CD4-positive, alpha-beta T cell (primary cell): ENCODE measurements at regions not wholly inside any gene's neighbourhood (a gene's known extent, or its start where the extent isn't known, plus 50 kb on each side); places are given as distances from the start of the nearest gene placed in this dataset.

Experiments
- ATAC-seq: fragments of 200-7000 bp; cut with Tn5 transposase; one replicate; pipeline ENCODE4 v1.10.0; 2022; ENCODE audit warnings: mild to moderate bottlenecking; ENCODE audit not compliant: poor library complexity
- CTCF ChIA-PET: fragments of 350-600 bp; sonication (Branson Sonifier 250); formaldehyde crosslinking; loops from one replicate; lab custom pipeline; 2021; ENCODE audit warnings: antibody characterized with exemption, inconsistent platforms; lab: Charles Lee
- POLR2A ChIA-PET: fragments of 350-600 bp; sonication (Branson Sonifier 250); formaldehyde crosslinking; loops from one replicate; lab custom pipeline; 2021; ENCODE audit warnings: antibody characterized with exemption, inconsistent platforms; lab: Charles Lee
- DNase-seq, 14 experiments: peaks; one replicate each; pipeline ENCODE4 v3.0.0-alpha.2; 2013 to 2020; ENCODE audit warnings: mixed read lengths in 2 of 14
- H3K27ac ChIP-seq, 2 donors: one replicate each; pipeline versions ENCODE4 v1.5.1 to v1.7.0; 2013; ENCODE audit warnings: low read length in 2 of 2, low read depth in 1 of 2, mild to moderate bottlenecking in 1 of 2
- H3K27me3 ChIP-seq, 2 experiments: 1 replicate in 1 of 2; 2 replicates in 1 of 2; pipeline versions ENCODE4 v1.6.1 to v1.7.0; 2013; ENCODE audit warnings: low read length in 2 of 2, control low read depth in 1 of 2, mild to moderate bottlenecking in 1 of 2, moderate library complexity in 1 of 2; ENCODE audit not compliant: insufficient read depth in 2 of 2, control insufficient read depth in 1 of 2
- H3K36me3 ChIP-seq: one replicate; pipeline ENCODE4 v1.6.1; 2013; ENCODE audit warnings: low read length, control low read depth; ENCODE audit not compliant: insufficient read depth
- H3K4me1 ChIP-seq: one replicate; pipeline ENCODE4 v1.6.1; 2013; ENCODE audit warnings: low read length, control low read depth; ENCODE audit not compliant: insufficient read depth
- H3K4me3 ChIP-seq: one replicate; pipeline ENCODE4 v1.5.1; 2013; ENCODE audit warnings: mild to moderate bottlenecking, low read length, moderate library complexity
- H3K9me3 ChIP-seq, 2 experiments: 1 replicate in 1 of 2; 2 replicates in 1 of 2; pipeline versions ENCODE4 v1.6.1 to v1.7.0; 2013; ENCODE audit warnings: low read length in 2 of 2, mild to moderate bottlenecking in 2 of 2, control low read depth in 1 of 2, moderate library complexity in 1 of 2; ENCODE audit not compliant: control insufficient read depth in 1 of 2, insufficient read depth in 1 of 2
- H3K27ac Mint-ChIP-seq: one replicate; pipeline ENCODE4 v1.8.0; 2020; ENCODE audit warnings: mixed read lengths
- H3K27me3 Mint-ChIP-seq: one replicate; pipeline ENCODE4 v1.8.0; 2021; ENCODE audit warnings: mixed read lengths
- H3K36me3 Mint-ChIP-seq: one replicate; pipeline ENCODE4 v1.8.0; 2021; ENCODE audit warnings: low read depth, mixed read lengths
- H3K4me1 Mint-ChIP-seq: one replicate; pipeline ENCODE4 v1.8.0; 2021; ENCODE audit warnings: low read depth, mixed read lengths
- H3K4me3 Mint-ChIP-seq: one replicate; pipeline ENCODE4 v1.8.0; 2020; ENCODE audit warnings: mild to moderate bottlenecking, mixed read lengths
- H3K9me3 Mint-ChIP-seq: one replicate; pipeline ENCODE4 v1.8.0; 2020; ENCODE audit warnings: mixed read lengths
- intact Hi-C, 2 experiments: fragments of 100-400 bp; cut with DNase I in 1 of 2; cut with micrococcal nuclease in 1 of 2; formaldehyde crosslinking; loops; one replicate each; pipeline versions ENCODE4 v1.15.1 to v1.9.0; 2023 to 2025; cut with DNase I, micrococcal nuclease
- TF ChIP-seq, protein P1 (sequence below): fragments of 200-600 bp; IDR thresholded peaks from one replicate; pipeline ENCODE4 v1.8.0; 2022; ENCODE audit warnings: antibody characterized with exemption, mild to moderate bottlenecking

DNA sequence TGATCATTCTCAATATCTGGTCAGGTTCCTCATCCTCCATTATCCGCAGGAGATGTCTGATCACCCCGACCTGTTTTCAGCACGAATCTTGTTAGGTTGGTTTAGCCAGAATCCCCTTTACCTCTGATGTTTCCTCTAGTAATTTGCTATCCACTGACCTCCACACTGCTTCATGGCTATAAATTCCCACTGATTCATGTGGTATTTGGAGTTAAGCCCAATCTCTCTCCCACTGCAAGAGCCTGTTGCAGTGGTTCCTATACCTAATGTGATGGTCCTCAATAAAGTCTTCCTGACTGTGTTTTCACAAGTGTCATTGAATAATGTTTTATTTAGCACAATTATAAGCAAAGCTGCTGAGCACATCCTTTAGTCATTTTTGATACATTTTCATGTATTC is 124.8 kb upstream of the CNTN3 start:
- no peak overlapping the region for H3K4me3 Mint-ChIP-seq
- CTCF ChIA-PET: no interaction called here
- Histone ChIP-seq H3K27ac (no peak overlapping the region), H3K4me3 (no peak overlapping the region), H3K4me1 (no peaks in the 10 kb centered on the region), H3K9me3 (peaks cover 0 to 8% of the 10 kb centered on the region in 2 experiments), H3K27me3 (no peaks in the 10 kb centered on the region), H3K36me3 (no peaks in the 10 kb centered on the region)
- ATAC-seq (no peak), DNase-seq (no peak)
- intact Hi-C loops: no loop called here
- H3K36me3 Mint-ChIP-seq: no peaks in the 10 kb centered on the region
- H3K27me3 Mint-ChIP-seq: no peaks in the 10 kb centered on the region
- H3K9me3 Mint-ChIP-seq: peaks cover 12% of the 10 kb centered on the region
- POLR2A ChIA-PET: no interaction called here
- no peaks in the 10 kb centered on the region for H3K4me1 Mint-ChIP-seq
- TF ChIP-seq, protein P1, sequence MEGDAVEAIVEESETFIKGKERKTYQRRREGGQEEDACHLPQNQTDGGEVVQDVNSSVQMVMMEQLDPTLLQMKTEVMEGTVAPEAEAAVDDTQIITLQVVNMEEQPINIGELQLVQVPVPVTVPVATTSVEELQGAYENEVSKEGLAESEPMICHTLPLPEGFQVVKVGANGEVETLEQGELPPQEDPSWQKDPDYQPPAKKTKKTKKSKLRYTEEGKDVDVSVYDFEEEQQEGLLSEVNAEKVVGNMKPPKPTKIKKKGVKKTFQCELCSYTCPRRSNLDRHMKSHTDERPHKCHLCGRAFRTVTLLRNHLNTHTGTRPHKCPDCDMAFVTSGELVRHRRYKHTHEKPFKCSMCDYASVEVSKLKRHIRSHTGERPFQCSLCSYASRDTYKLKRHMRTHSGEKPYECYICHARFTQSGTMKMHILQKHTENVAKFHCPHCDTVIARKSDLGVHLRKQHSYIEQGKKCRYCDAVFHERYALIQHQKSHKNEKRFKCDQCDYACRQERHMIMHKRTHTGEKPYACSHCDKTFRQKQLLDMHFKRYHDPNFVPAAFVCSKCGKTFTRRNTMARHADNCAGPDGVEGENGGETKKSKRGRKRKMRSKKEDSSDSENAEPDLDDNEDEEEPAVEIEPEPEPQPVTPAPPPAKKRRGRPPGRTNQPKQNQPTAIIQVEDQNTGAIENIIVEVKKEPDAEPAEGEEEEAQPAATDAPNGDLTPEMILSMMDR: no peak
- H3K27ac Mint-ChIP-seq: no peak overlapping the region

GRCh38 chr3:74722211-74722610 is 107.8 kb upstream of the CNTN3 start:
- no peaks in the 10 kb centered on the region for H3K27me3 ChIP-seq
- peaks cover 3 to 4% of the 10 kb centered on the region in 2 experiments for H3K9me3 ChIP-seq
- Mint-ChIP-seq H3K27ac (no peak overlapping the region), H3K36me3 (no peaks in the 10 kb centered on the region), H3K4me3 (no peak overlapping the region), H3K4me1 (no peaks in the 10 kb centered on the region), H3K27me3 (no peaks in the 10 kb centered on the region), H3K9me3 (peaks cover 6% of the 10 kb centered on the region)
- TF ChIP-seq, protein P1: no peak
- ChIA-PET CTCF (no interaction called here), POLR2A (no interaction called here)
- H3K4me3 ChIP-seq: no peak overlapping the region
- no peaks in the 10 kb centered on the region for H3K4me1 ChIP-seq
- no peaks in the 10 kb centered on the region for H3K36me3 ChIP-seq
- no peak for DNase-seq
- no peak overlapping the region for H3K27ac ChIP-seq
- ATAC-seq: no peak
- intact Hi-C loops: no loop called here

DNA sequence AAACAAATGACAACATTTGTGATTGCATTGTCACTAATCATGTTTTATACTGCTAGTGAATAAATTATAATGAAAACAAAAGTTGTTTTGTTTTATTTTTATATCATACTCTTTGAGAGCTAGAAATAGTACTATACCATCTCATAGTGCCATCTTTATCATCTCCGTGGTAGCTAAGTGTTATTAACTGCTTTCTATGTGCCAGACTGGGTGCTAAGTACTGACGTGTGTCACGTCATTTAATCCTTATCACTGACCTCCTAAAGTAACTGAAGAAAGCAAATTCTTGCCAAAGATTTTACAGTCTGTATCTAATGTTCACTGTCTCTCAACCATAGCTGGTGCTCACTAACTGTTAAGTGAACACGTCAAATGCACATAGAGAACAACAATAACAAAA is 99.5 kb upstream of the CNTN3 start:
- intact Hi-C loops: no loop called here
- CTCF ChIA-PET: no interaction called here
- TF ChIP-seq, protein P1: no peak
- DNase-seq (no peak), ATAC-seq (no peak)
- H3K27me3 Mint-ChIP-seq: no peaks in the 10 kb centered on the region
- POLR2A ChIA-PET: no interaction called here
- H3K4me1 Mint-ChIP-seq: no peaks in the 10 kb centered on the region
- no peak overlapping the region for H3K27ac Mint-ChIP-seq
- H3K36me3 ChIP-seq: no peaks in the 10 kb centered on the region
- H3K4me1 ChIP-seq: no peaks in the 10 kb centered on the region
- H3K36me3 Mint-ChIP-seq: no peaks in the 10 kb centered on the region
- no peak overlapping the region for H3K4me3 Mint-ChIP-seq
- peaks cover 7% of the 10 kb centered on the region for H3K9me3 Mint-ChIP-seq
- H3K27me3 ChIP-seq: no peaks in the 10 kb centered on the region
- peaks cover 0 to 11% of the 10 kb centered on the region in 2 experiments for H3K9me3 ChIP-seq
- no peak overlapping the region for H3K4me3 ChIP-seq
- H3K27ac ChIP-seq: no peak overlapping the region
